KBM-7 (cell line): ENCODE measurements at regions not wholly inside any gene's neighbourhood (a gene's known extent, or its start where the extent isn't known, plus 50 kb on each side); places are given as distances from the start of the nearest gene placed in this dataset.
"Not testable (repeated sequence)": the region's sequence is repeated elsewhere in the genome, so short reads cannot be mapped to it uniquely, and the experiment has no call there.

Source experiments
- DNase-seq: peaks from one replicate; pipeline ENCODE4 v3.0.0-alpha.2; 2015
- in situ Hi-C: fragments of 300-500 bp; cut with MboI; formaldehyde crosslinking; loops from 2 replicates; pipeline ENCODE4 v1.14.3; 2020; ENCODE audit warnings: low sequenced_read_pairs, low pct_unique_long_range_greater_than_20kb, mixed read lengths

GRCh38 chr1:83500987-83501591 is 497.8 kb downstream of the TTLL7 start:
- in situ Hi-C loops: no loop called here
- no peak for DNase-seq

GRCh38 chr1:83500531-83500930 is 498.4 kb downstream of the TTLL7 start:
- in situ Hi-C loops: no loop called here
- no peak for DNase-seq

GRCh38 chr1:83499998-83500397 is 498.9 kb downstream of the TTLL7 start:
- in situ Hi-C loops: no loop called here
- DNase-seq: no peak

GRCh38 chr1:83497563-83497962 is 501.4 kb downstream of the TTLL7 start:
- in situ Hi-C loops: no loop called here
- DNase-seq: no peak

- in situ Hi-C loops: no loop called here
- no peak for DNase-seq
Measured at GRCh38 chr1:83495560-83495959, 503.4 kb downstream of the TTLL7 start.

- in situ Hi-C loops: no loop called here
- DNase-seq: no peak
Measured at GRCh38 chr1:83493633-83494032, 505.3 kb downstream of the TTLL7 start.

GRCh38 chr1:83491930-83492329 is 507.0 kb downstream of the TTLL7 start:
- in situ Hi-C loops: no loop called here
- DNase-seq: no peak

GRCh38 chr1:83490988-83491387 is 507.9 kb downstream of the TTLL7 start:
- in situ Hi-C loops: no loop called here
- no peak for DNase-seq

GRCh38 chr1:83488105-83488504 is 510.8 kb downstream of the TTLL7 start:
- DNase-seq, in situ Hi-C loops: not testable (repeated sequence)

GRCh38 chr1:83487460-83487859 is 511.5 kb downstream of the TTLL7 start:
- in situ Hi-C loops, DNase-seq: not testable (repeated sequence)

- DNase-seq, in situ Hi-C loops: not testable (repeated sequence)
Measured at GRCh38 chr1:83485314-83486019, 513.5 kb downstream of the TTLL7 start.

GRCh38 chr1:83481284-83481683 is 517.6 kb downstream of the TTLL7 start:
- DNase-seq, in situ Hi-C loops: not testable (repeated sequence)

GRCh38 chr1:83479591-83480239 is 519.2 kb downstream of the TTLL7 start:
- DNase-seq, in situ Hi-C loops: not testable (repeated sequence)

GRCh38 chr1:83478127-83478526 is 520.8 kb downstream of the TTLL7 start:
- in situ Hi-C loops, DNase-seq: not testable (repeated sequence)

GRCh38 chr1:83476518-83476917 is 522.4 kb downstream of the TTLL7 start:
- DNase-seq, in situ Hi-C loops: not testable (repeated sequence)

GRCh38 chr1:83474946-83475345 is 524.0 kb downstream of the TTLL7 start:
- in situ Hi-C loops, DNase-seq: not testable (repeated sequence)

- in situ Hi-C loops, DNase-seq: not testable (repeated sequence)
Measured at GRCh38 chr1:83473986-83474385, 524.9 kb downstream of the TTLL7 start.

GRCh38 chr1:83472066-83472465 is 526.9 kb downstream of the TTLL7 start:
- DNase-seq, in situ Hi-C loops: not testable (repeated sequence)

- in situ Hi-C loops, DNase-seq: not testable (repeated sequence)
Measured at GRCh38 chr1:83471272-83471671, 527.7 kb downstream of the TTLL7 start.

- in situ Hi-C loops, DNase-seq: not testable (repeated sequence)
Measured at GRCh38 chr1:83468336-83468735, 530.6 kb downstream of the TTLL7 start.
